Epithelial cell of esophagus (primary cell): ENCODE measurements at regions not wholly inside any gene's neighbourhood (a gene's known extent, or its start where the extent isn't known, plus 50 kb on each side); places are given as distances from the start of the nearest gene placed in this dataset.
A peak's percentile ranks its signal among the peaks of the same experiment; 100 is the strongest.

Source experiments
- DNase-seq: peaks from one replicate; pipeline ENCODE4 v3.0.0; 2010; ENCODE audit warnings: low read depth
- H3K4me3 ChIP-seq: 2 replicates; pipeline ENCODE4 v1.5.1; 2011; ENCODE audit warnings: mild to moderate bottlenecking, low read length, control low read depth
- CTCF ChIP-seq: IDR thresholded peaks from 2 replicates; pipeline ENCODE4 v1.5.1; 2011; ENCODE audit warnings: low read depth, mild to moderate bottlenecking, low read length, control low read depth, inconsistent platforms; ENCODE audit not compliant: insufficient read depth; ENCODE audit errors: missing control alignments

- no peak overlapping the region for H3K4me3 ChIP-seq
- no peak for TF ChIP-seq CTCF
- DNase-seq: no peak
Observed at GRCh38 chr1:90784186-90784847, 67.2 kb upstream of the BARHL2 start.

GRCh38 chr1:90783181-90783580 is 66.1 kb upstream of the BARHL2 start:
- no peak for TF ChIP-seq CTCF
- no peak for DNase-seq
- no peak overlapping the region for H3K4me3 ChIP-seq

GRCh38 chr1:90782046-90782445 is 64.9 kb upstream of the BARHL2 start:
- H3K4me3 ChIP-seq: no peak overlapping the region
- DNase-seq: no peak
- TF ChIP-seq CTCF: no peak

GRCh38 chr1:90781534-90781933 is 64.4 kb upstream of the BARHL2 start:
- no peak overlapping the region for H3K4me3 ChIP-seq
- no peak for TF ChIP-seq CTCF
- no peak for DNase-seq

GRCh38 chr1:90780981-90781380 is 63.9 kb upstream of the BARHL2 start:
- no peak for TF ChIP-seq CTCF

GRCh38 chr1:90779573-90779972 is 62.5 kb upstream of the BARHL2 start:
- H3K4me3 ChIP-seq: no peak overlapping the region
- TF ChIP-seq CTCF: no peak
- no peak for DNase-seq

More at GRCh38 chr1:90780981-90781380, 63.9 kb upstream of the BARHL2 start:
- no peak for DNase-seq
- no peak overlapping the region for H3K4me3 ChIP-seq

- peak; percentile 1 for DNase-seq
Observed at GRCh38 chr1:90778486-90778885, 61.4 kb upstream of the BARHL2 start.

More at GRCh38 chr1:90778486-90778885, 61.4 kb upstream of the BARHL2 start:
- H3K4me3 ChIP-seq: no peak overlapping the region
- no peak for TF ChIP-seq CTCF
